ENCODE measurements at regions not wholly inside any gene's neighbourhood (a gene's known extent, or its start where the extent isn't known, plus 50 kb on each side); places are given as distances from the start of the nearest gene placed in this dataset.

DNA sequence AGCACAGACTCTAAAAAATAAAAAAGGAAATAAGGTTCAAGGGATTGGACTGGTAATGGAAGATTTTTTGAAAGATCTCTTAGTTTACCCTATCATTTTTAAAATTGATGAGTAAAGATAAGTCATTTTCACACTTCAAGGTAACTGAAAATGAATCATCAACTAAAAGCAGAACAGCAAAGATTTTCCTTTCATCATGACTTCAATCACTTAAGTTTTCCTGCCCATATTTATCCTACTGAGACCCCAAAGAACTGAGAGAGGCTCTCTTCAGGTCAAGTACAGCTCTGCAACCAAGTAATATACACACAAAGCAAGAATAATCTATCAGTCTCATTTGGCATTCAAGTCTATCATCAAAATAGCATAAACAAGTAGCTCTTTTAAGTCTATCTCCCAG, 540.7 kb downstream of the METTL4 start:
- no peak for TF ChIP-seq CTCF (IDR thresholded peaks at IDR 0.05)
- no peak for TF ChIP-seq ZFX (IDR thresholded peaks at IDR 0.05; ENCODE audit: borderline replicate concordance)

Data from 22Rv1 (cell line).